Astrocyte (in vitro differentiated cells and primary cell): ENCODE measurements at regions not wholly inside any gene's neighbourhood (a gene's known extent, or its start where the extent isn't known, plus 50 kb on each side); places are given as distances from the start of the nearest gene placed in this dataset.

ENCODE experiments used
- EZH2 ChIP-seq: IDR thresholded peaks from 2 replicates; pipeline ENCODE4 v1.6.1; 2012; ENCODE audit warnings: mild to moderate bottlenecking, low read length, inconsistent platforms; ENCODE audit not compliant: insufficient read depth
- TF ChIP-seq, protein P1 (sequence below): IDR thresholded peaks from 2 replicates; pipeline ENCODE4 v1.5.1; 2011; ENCODE audit warnings: low read depth, mild to moderate bottlenecking, inconsistent platforms, low read length, moderate library complexity; ENCODE audit not compliant: insufficient read depth

DNA sequence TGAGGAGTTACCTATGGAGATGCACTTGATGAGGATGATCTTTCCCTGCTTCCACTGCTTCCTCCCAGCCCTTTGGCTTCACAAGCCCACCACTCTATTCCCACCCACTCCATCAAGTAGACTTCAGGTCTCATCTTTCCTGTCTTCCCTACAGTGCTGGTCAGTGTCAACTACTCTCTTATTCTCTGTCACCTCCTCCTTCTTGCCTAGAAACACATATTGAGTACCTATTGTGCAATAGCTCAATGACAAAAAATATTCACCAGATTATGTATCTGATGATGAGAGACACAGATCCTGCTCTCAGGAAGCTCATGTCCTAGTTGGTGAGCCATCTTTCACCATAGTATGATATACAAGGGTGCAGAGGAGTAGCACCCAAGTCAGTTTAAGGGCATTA, 82.2 kb upstream of the NFASC start:
- TF ChIP-seq, protein P1, sequence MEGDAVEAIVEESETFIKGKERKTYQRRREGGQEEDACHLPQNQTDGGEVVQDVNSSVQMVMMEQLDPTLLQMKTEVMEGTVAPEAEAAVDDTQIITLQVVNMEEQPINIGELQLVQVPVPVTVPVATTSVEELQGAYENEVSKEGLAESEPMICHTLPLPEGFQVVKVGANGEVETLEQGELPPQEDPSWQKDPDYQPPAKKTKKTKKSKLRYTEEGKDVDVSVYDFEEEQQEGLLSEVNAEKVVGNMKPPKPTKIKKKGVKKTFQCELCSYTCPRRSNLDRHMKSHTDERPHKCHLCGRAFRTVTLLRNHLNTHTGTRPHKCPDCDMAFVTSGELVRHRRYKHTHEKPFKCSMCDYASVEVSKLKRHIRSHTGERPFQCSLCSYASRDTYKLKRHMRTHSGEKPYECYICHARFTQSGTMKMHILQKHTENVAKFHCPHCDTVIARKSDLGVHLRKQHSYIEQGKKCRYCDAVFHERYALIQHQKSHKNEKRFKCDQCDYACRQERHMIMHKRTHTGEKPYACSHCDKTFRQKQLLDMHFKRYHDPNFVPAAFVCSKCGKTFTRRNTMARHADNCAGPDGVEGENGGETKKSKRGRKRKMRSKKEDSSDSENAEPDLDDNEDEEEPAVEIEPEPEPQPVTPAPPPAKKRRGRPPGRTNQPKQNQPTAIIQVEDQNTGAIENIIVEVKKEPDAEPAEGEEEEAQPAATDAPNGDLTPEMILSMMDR, result no peak
- TF ChIP-seq EZH2, result no peak
